OCI-LY7 (cell line): ENCODE measurements at regions not wholly inside any gene's neighbourhood (a gene's known extent, or its start where the extent isn't known, plus 50 kb on each side); places are given as distances from the start of the nearest gene placed in this dataset.

Experiments
- BruUV-seq: library from RNA; stranded (reverse); fragments of 400-500 nt; replicated peaks from 2 replicates; lab custom pipeline; 2021; lab: Mats Ljungman, UMichigan
- CTCF ChIA-PET: fragments of 300-600 bp; sonication (Branson Sonifier 250); formaldehyde crosslinking; loops from one replicate; lab custom pipeline; 2022; ENCODE audit warnings: antibody characterized with exemption; ENCODE audit not compliant: unreplicated experiment; lab: Charles Lee
- POLR2A ChIA-PET: fragments of 300-600 bp; sonication (Branson Sonifier 250); formaldehyde crosslinking; loops from one replicate; lab custom pipeline; 2022; ENCODE audit warnings: antibody characterized with exemption; lab: Charles Lee
- DNase-seq: peaks from one replicate; pipeline ENCODE4 v3.0.0-alpha.2; 2015; ENCODE audit warnings: low spot score
- H2AFZ ChIP-seq: fragments of 200-600 bp; sonication (generic), shearing (Covaris generic); 2 replicates; pipeline ENCODE4 v1.6.1; 2014; ENCODE audit warnings: mild to moderate bottlenecking, antibody characterized with exemption, low read length, moderate library complexity
- H3K27ac ChIP-seq: fragments of 200-600 bp; sonication (generic); 2 replicates; pipeline ENCODE4 v1.5.1; 2014; ENCODE audit warnings: mixed run types, low read depth, mild to moderate bottlenecking, moderate library complexity, low read length, inconsistent platforms; ENCODE audit not compliant: poor library complexity, severe bottlenecking
- H3K36me3 ChIP-seq: fragments of 200-600 bp; sonication (generic); 2 replicates; pipeline ENCODE4 v1.6.1; 2014; ENCODE audit warnings: mild to moderate bottlenecking, antibody characterized with exemption, low read length, moderate library complexity, mixed read lengths; ENCODE audit not compliant: insufficient read depth
- H3K4me1 ChIP-seq: fragments of 200-600 bp; sonication (generic); 2 replicates; pipeline ENCODE4 v1.5.1; 2014; ENCODE audit warnings: mild to moderate bottlenecking, low read length; ENCODE audit not compliant: insufficient read depth, poor library complexity, severe bottlenecking
- H3K4me2 ChIP-seq: fragments of 200-600 bp; sonication (generic); 2 replicates; pipeline ENCODE4 v1.6.1; 2014; ENCODE audit warnings: mild to moderate bottlenecking, low read length
- H3K4me3 ChIP-seq: fragments of 200-600 bp; sonication (generic); 2 replicates; pipeline ENCODE4 v1.5.1; 2014; ENCODE audit warnings: mild to moderate bottlenecking, low read depth, low read length; ENCODE audit not compliant: poor library complexity, severe bottlenecking
- H3K79me2 ChIP-seq: fragments of 200-600 bp; sonication (generic); 2 replicates; pipeline ENCODE4 v1.6.1; 2016; ENCODE audit warnings: low read depth, mild to moderate bottlenecking, low read length, moderate library complexity, mixed read lengths; ENCODE audit not compliant: insufficient read depth
- H3K9me2 ChIP-seq: fragments of 200-600 bp; sonication (generic); 2 replicates; pipeline ENCODE4 v1.6.1; 2016; ENCODE audit warnings: mild to moderate bottlenecking, low read length, mixed read lengths; ENCODE audit not compliant: insufficient read depth
- H3K9me3 ChIP-seq: fragments of 200-600 bp; sonication (generic); 2 replicates; pipeline ENCODE4 v1.6.1; 2014; ENCODE audit warnings: mild to moderate bottlenecking, mixed run types, low read length, mixed read lengths
- H4K20me1 ChIP-seq: fragments of 200-600 bp; sonication (generic); 2 replicates; pipeline ENCODE4 v1.6.1; 2014; ENCODE audit warnings: mild to moderate bottlenecking, antibody characterized with exemption, low read length, moderate library complexity, mixed read lengths; ENCODE audit not compliant: insufficient read depth
- CTCF ChIP-seq: fragments of 200-600 bp; sonication (generic); conservative IDR thresholded peaks from 2 replicates; pipeline ENCODE4 v1.5.1; 2014; ENCODE audit warnings: mild to moderate bottlenecking, antibody characterized with exemption, low read length, moderate library complexity, mixed read lengths
- EZH2phosphoT487 ChIP-seq: fragments of 200-600 bp; sonication (generic); IDR thresholded peaks from 2 replicates; pipeline ENCODE4 v1.6.1; 2018; ENCODE audit warnings: low read depth, borderline replicate concordance, mild to moderate bottlenecking, mixed run types, antibody characterized with exemption, low read length, moderate library complexity, mixed read lengths
- intact Hi-C: fragments of 100-400 bp; cut with micrococcal nuclease; formaldehyde crosslinking; loops from one replicate; pipeline ENCODE4 v1.10.0; 2022; ENCODE audit not compliant: unreplicated experiment

DNA sequence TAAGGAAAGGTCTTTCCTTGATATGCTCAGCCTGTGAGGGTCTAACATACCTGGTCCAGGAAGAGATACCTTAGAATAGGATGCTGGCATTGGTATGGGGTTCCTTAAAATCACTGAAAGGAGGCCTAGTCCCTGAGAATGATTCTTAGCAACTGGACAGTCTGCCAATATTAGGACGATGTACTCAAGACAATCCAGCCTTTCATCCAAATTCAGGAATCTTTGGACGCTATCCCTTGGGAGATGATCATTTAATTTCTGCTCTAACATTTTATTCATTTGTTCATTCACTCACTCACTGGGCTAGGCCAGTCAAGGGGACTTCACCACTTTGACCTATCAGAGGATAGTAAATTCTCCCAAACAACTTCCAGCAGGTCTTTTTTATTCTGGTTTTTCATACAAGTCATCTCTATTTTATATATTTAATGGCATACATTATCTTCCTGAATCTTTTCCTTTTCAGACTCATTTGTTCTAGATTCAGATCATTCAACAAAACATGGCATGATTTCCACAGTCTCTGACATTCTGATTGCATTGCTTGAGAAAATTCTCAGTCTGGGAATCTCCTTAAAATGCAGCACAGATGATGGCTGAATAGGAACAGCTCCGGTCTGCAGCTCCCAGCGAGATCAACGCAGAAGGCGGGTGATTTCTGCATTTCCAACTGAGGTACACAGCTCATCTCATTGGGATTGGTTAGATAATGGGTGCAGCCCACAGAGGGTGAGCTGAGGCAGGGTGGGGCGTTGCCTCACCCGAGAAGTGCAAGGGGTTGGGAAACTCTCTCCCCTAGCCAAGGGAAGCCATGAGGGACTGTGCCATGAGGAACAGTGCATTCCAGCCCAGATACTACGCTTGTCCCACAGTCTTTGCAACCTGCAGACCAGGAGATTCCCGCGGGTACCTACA is 118.0 kb upstream of the PRICKLE1 start:
- Histone ChIP-seq H3K27ac (no peak overlapping the region), H3K79me2 (no peaks in the 10 kb centered on the region), H3K9me3 (no peaks in the 10 kb centered on the region), H3K36me3 (no peaks in the 10 kb centered on the region), H3K4me3 (no peak overlapping the region), H3K4me1 (no peaks in the 10 kb centered on the region), H4K20me1 (no peaks in the 10 kb centered on the region), H2AFZ (no peak overlapping the region), H3K4me2 (no peak overlapping the region), H3K9me2 (no peaks in the 10 kb centered on the region)
- no TSS peak for BruUV-seq
- ChIA-PET CTCF (no interaction called here), POLR2A (no interaction called here)
- intact Hi-C loops = no loop called here
- no peak for DNase-seq
- no peak for TF ChIP-seq CTCF
- TF ChIP-seq EZH2phosphoT487 = no peak

GRCh38 chr12:42706321-42706720 is 116.8 kb upstream of the PRICKLE1 start:
- no peak overlapping the region for H3K4me3 ChIP-seq
- no peaks in the 10 kb centered on the region for H3K9me3 ChIP-seq
- DNase-seq = no peak
- ChIA-PET CTCF (interaction anchor here (0.6 kb wide), 1 partner anchor 818 kb away, joined by 6 read pairs; no protein-coding TSS in a partner anchor), POLR2A (interaction anchor here (0.7 kb wide), 1 partner anchor 11 kb away, joined by 3 read pairs; no protein-coding TSS in a partner anchor)
- no peak overlapping the region for H3K4me2 ChIP-seq
- no peaks in the 10 kb centered on the region for H3K36me3 ChIP-seq
- no peaks in the 10 kb centered on the region for H4K20me1 ChIP-seq
- no peaks in the 10 kb centered on the region for H3K9me2 ChIP-seq
- no peak overlapping the region for H3K27ac ChIP-seq
- intact Hi-C loops = no loop called here
- H3K4me1 ChIP-seq = no peaks in the 10 kb centered on the region
- TF ChIP-seq CTCF = no peak
- no peak for TF ChIP-seq EZH2phosphoT487
- BruUV-seq = no TSS peak
- H3K79me2 ChIP-seq = no peaks in the 10 kb centered on the region
- H2AFZ ChIP-seq = no peak overlapping the region

DNA sequence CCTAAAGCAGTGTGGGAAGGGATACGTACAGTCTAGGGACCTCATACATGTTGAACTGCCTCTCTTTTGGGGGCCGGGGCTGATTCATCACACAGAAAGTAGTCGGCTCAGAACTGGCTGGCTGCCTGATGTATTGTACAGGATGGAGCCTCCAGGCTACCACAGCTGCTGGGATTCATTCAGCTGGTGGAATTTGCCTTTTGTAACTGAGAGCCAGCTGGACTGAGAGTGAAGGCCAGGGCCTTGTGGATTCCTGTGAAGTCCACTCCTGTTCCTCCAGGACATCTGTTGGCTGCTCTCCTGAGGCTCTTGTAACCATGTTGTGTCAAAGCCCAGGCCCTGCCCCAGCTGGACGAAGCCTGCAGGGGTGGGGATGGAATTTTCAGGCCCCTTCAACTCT is 116.3 kb upstream of the PRICKLE1 start:
- Histone ChIP-seq H4K20me1 (no peaks in the 10 kb centered on the region), H2AFZ (no peak overlapping the region), H3K4me2 (no peak overlapping the region), H3K9me2 (no peaks in the 10 kb centered on the region), H3K4me3 (no peak overlapping the region), H3K79me2 (no peaks in the 10 kb centered on the region), H3K27ac (no peak overlapping the region), H3K36me3 (no peaks in the 10 kb centered on the region), H3K4me1 (no peaks in the 10 kb centered on the region), H3K9me3 (no peaks in the 10 kb centered on the region)
- no peak for DNase-seq
- ChIA-PET POLR2A (no interaction called here), CTCF (interaction anchor here (0.6 kb wide), 1 partner anchor 818 kb away, joined by 6 read pairs; no protein-coding TSS in a partner anchor)
- BruUV-seq = no TSS peak
- TF ChIP-seq CTCF (no peak), EZH2phosphoT487 (no peak)
- intact Hi-C loops = no loop called here
